HepG2 (cell line): ENCODE measurements at regions not wholly inside any gene's neighbourhood (a gene's known extent, or its start where the extent isn't known, plus 50 kb on each side); places are given as distances from the start of the nearest gene placed in this dataset.

ENCODE experiments used
- ARHGAP35 ChIP-seq: sonication (generic); formaldehyde crosslinking; IDR thresholded peaks from 2 replicates; pipeline ENCODE4 v1.9.0; 2022; ENCODE audit warnings: mild to moderate bottlenecking, inconsistent platforms, moderate library complexity, missing genetic modification reagents, borderline replicate concordance
- ERF ChIP-seq: IDR thresholded peaks from 2 replicates; pipeline ENCODE4 v1.6.1; 2018; ENCODE audit warnings: missing biosample characterization, missing genetic modification reagents
- FIP1L1 ChIP-seq: fragments of 200-400 bp; formaldehyde crosslinking; IDR thresholded peaks from 2 replicates; pipeline ENCODE4 v1.6.1; 2018; ENCODE audit warnings: low read depth, mild to moderate bottlenecking, low read length, moderate library complexity, borderline replicate concordance; ENCODE audit not compliant: insufficient read depth
- GABPA ChIP-seq, 2 experiments: IDR thresholded peaks; 2 replicates each; pipeline ENCODE4 v1.6.1; 2011 to 2016; ENCODE audit warnings: low read depth in 2 of 2, low read length in 1 of 2, missing biosample characterization in 1 of 2, missing genetic modification characterization in 1 of 2
- MYC ChIP-seq: sonication (generic); formaldehyde crosslinking; IDR thresholded peaks from 2 replicates; pipeline ENCODE4 v1.9.0; 2021; ENCODE audit warnings: missing genetic modification reagents, borderline replicate concordance
- ONECUT2 ChIP-seq: sonication (generic); formaldehyde crosslinking; IDR thresholded peaks from 2 replicates; pipeline ENCODE4 v1.4.0; 2020; ENCODE audit warnings: missing genetic modification reagents
- SP4 ChIP-seq: sonication (generic); formaldehyde crosslinking; IDR thresholded peaks from 2 replicates; pipeline ENCODE4 v1.8.1; 2023; ENCODE audit warnings: mild to moderate bottlenecking, missing genetic modification reagents
- TF ChIP-seq, protein P1 (sequence below): sonication (generic); formaldehyde crosslinking; IDR thresholded peaks from 2 replicates; pipeline ENCODE4 v1.5.0; 2020; ENCODE audit warnings: missing genetic modification reagents
- TF ChIP-seq, protein P2 (sequence below): sonication (generic); formaldehyde crosslinking; IDR thresholded peaks from 2 replicates; pipeline ENCODE4 v1.5.0; 2020; ENCODE audit warnings: mild to moderate bottlenecking, missing genetic modification reagents, moderate library complexity
- TF ChIP-seq, protein P3 (sequence below), 2 experiments: fragments of 450-650 bp in 1 of 2; sonication (generic) in 1 of 2; formaldehyde crosslinking; IDR thresholded peaks; 2 replicates each; pipeline versions ENCODE4 v1.5.0 to v1.8.0; 2020 to 2022; ENCODE audit warnings: mild to moderate bottlenecking in 1 of 2, missing genetic modification reagents in 1 of 2
- TF ChIP-seq, protein P4 (sequence below): sonication (generic); formaldehyde crosslinking; IDR thresholded peaks from 2 replicates; pipeline ENCODE4 v1.4.0; 2020; ENCODE audit warnings: missing genetic modification reagents

DNA sequence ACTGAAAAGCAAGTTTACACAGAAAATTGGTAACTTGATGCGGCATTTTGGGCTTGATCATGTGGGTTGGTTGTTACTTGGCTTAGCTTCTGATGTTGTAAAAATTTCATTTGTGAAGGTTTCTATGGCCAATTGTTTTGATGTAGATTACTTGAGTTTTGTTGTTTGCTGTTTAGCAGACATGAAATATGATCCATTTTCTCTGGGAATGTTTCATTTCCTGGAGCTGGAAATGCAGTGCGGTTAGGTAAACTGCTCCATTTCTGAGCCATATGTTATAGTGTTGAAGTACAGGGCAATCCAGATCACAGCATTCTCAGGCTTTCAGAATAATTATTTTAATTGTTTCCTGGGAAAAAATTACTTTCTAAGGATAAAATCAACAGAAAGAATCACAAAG lies 396.9 kb downstream of the ENC1 start:
- no peak for TF ChIP-seq ARHGAP35 (CRISPR knock-in tag)
- TF ChIP-seq FIP1L1, result no peak
- TF ChIP-seq ERF (CRISPR knock-in tag), result no peak
- TF ChIP-seq MYC (CRISPR knock-in tag), result no peak
- TF ChIP-seq, protein P1, sequence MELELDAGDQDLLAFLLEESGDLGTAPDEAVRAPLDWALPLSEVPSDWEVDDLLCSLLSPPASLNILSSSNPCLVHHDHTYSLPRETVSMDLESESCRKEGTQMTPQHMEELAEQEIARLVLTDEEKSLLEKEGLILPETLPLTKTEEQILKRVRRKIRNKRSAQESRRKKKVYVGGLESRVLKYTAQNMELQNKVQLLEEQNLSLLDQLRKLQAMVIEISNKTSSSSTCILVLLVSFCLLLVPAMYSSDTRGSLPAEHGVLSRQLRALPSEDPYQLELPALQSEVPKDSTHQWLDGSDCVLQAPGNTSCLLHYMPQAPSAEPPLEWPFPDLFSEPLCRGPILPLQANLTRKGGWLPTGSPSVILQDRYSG (CRISPR knock-in tag), result no peak
- TF ChIP-seq, protein P2, sequence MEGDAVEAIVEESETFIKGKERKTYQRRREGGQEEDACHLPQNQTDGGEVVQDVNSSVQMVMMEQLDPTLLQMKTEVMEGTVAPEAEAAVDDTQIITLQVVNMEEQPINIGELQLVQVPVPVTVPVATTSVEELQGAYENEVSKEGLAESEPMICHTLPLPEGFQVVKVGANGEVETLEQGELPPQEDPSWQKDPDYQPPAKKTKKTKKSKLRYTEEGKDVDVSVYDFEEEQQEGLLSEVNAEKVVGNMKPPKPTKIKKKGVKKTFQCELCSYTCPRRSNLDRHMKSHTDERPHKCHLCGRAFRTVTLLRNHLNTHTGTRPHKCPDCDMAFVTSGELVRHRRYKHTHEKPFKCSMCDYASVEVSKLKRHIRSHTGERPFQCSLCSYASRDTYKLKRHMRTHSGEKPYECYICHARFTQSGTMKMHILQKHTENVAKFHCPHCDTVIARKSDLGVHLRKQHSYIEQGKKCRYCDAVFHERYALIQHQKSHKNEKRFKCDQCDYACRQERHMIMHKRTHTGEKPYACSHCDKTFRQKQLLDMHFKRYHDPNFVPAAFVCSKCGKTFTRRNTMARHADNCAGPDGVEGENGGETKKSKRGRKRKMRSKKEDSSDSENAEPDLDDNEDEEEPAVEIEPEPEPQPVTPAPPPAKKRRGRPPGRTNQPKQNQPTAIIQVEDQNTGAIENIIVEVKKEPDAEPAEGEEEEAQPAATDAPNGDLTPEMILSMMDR (CRISPR knock-in tag), result no peak
- no peak for TF ChIP-seq ONECUT2 (CRISPR knock-in tag)
- no peak for TF ChIP-seq GABPA (IDR thresholded peaks at IDR 0.05; ENCODE audit: low read depth, low read length)
- TF ChIP-seq GABPA (CRISPR knock-in tag; IDR thresholded peaks at IDR 0.05; ENCODE audit: low read depth), result no peak
- TF ChIP-seq, protein P3, sequence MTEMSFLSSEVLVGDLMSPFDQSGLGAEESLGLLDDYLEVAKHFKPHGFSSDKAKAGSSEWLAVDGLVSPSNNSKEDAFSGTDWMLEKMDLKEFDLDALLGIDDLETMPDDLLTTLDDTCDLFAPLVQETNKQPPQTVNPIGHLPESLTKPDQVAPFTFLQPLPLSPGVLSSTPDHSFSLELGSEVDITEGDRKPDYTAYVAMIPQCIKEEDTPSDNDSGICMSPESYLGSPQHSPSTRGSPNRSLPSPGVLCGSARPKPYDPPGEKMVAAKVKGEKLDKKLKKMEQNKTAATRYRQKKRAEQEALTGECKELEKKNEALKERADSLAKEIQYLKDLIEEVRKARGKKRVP (CRISPR knock-in tag; IDR thresholded peaks at IDR 0.05), result no peak
- TF ChIP-seq SP4 (CRISPR knock-in tag), result no peak
- TF ChIP-seq, protein P4, sequence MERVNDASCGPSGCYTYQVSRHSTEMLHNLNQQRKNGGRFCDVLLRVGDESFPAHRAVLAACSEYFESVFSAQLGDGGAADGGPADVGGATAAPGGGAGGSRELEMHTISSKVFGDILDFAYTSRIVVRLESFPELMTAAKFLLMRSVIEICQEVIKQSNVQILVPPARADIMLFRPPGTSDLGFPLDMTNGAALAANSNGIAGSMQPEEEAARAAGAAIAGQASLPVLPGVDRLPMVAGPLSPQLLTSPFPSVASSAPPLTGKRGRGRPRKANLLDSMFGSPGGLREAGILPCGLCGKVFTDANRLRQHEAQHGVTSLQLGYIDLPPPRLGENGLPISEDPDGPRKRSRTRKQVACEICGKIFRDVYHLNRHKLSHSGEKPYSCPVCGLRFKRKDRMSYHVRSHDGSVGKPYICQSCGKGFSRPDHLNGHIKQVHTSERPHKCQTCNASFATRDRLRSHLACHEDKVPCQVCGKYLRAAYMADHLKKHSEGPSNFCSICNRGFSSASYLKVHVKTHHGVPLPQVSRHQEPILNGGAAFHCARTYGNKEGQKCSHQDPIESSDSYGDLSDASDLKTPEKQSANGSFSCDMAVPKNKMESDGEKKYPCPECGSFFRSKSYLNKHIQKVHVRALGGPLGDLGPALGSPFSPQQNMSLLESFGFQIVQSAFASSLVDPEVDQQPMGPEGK (CRISPR knock-in tag), result no peak
